Bone marrow (tissue), 2 donors: ENCODE measurements at regions not wholly inside any gene's neighbourhood (a gene's known extent, or its start where the extent isn't known, plus 50 kb on each side); places are given as distances from the start of the nearest gene placed in this dataset.
A peak's percentile ranks its signal among the peaks of the same experiment; 100 is the strongest.
"Not testable (repeated sequence)": the region's sequence is repeated elsewhere in the genome, so short reads cannot be mapped to it uniquely, and the experiment has no call there.

Experiments
- DNase-seq, 2 donors: peaks; one replicate each; lab custom pipeline; 2025; lab: John Stamatoyannopoulos, UW

- no peak for DNase-seq
Measured at GRCh38 chr6:87763901-87764300, 61.9 kb upstream of the AKIRIN2 start.

GRCh38 chr6:87763276-87763675, 61.2 kb upstream of the AKIRIN2 start:
- DNase-seq = no peak

- no peak for DNase-seq
Measured at GRCh38 chr6:87762116-87762515, 60.1 kb upstream of the AKIRIN2 start.

- DNase-seq = no peak
Measured at GRCh38 chr6:87757792-87758191, 55.8 kb upstream of the AKIRIN2 start.

- DNase-seq = peak; percentile 23 to 97
Measured at GRCh38 chr6:87756858-87757257, 54.8 kb upstream of the AKIRIN2 start.

- no peak for DNase-seq
Measured at GRCh38 chr6:87755708-87756671, 54.0 kb upstream of the AKIRIN2 start.

- no peak for DNase-seq
Measured at GRCh38 chr6:87754828-87755227, 52.8 kb upstream of the AKIRIN2 start.

- no peak for DNase-seq
Measured at GRCh38 chr6:87753131-87753685, 51.2 kb upstream of the AKIRIN2 start.

GRCh38 chr6:87752503-87752902, 50.5 kb upstream of the AKIRIN2 start:
- DNase-seq = not testable (repeated sequence)
